B cell (primary cell): ENCODE measurements at regions not wholly inside any gene's neighbourhood (a gene's known extent, or its start where the extent isn't known, plus 50 kb on each side); places are given as distances from the start of the nearest gene placed in this dataset.

ENCODE experiments used
- ATAC-seq: fragments of 200-7000 bp; cut with Tn5 transposase; one replicate; pipeline ENCODE4 v1.10.0; 2021; ENCODE audit warnings: low read depth, mild to moderate bottlenecking, moderate number of reproducible peaks, moderate library complexity
- CTCF ChIA-PET: fragments of 350-600 bp; sonication (Branson Sonifier 250); formaldehyde crosslinking; loops from one replicate; lab custom pipeline; 2021; ENCODE audit warnings: antibody characterized with exemption, inconsistent platforms; lab: Charles Lee
- POLR2A ChIA-PET: fragments of 350-600 bp; sonication (Branson Sonifier 250); formaldehyde crosslinking; loops from one replicate; lab custom pipeline; 2021; ENCODE audit warnings: antibody characterized with exemption; lab: Charles Lee
- DNase-seq: peaks from one replicate; pipeline ENCODE4 v3.0.0; 2013
- H2AFZ ChIP-seq: 2 replicates; pipeline ENCODE4 v1.6.1; 2012; ENCODE audit warnings: mild to moderate bottlenecking, low read depth, low read length; ENCODE audit not compliant: insufficient read depth, poor library complexity, severe bottlenecking
- H3K27ac ChIP-seq, 2 donors: 1 replicate in 1 of 2; 2 replicates in 1 of 2; pipeline ENCODE4 v1.5.1; 2012 to 2013; ENCODE audit warnings: low read length in 2 of 2, mild to moderate bottlenecking in 2 of 2, moderate library complexity in 1 of 2
- H3K27me3 ChIP-seq, 4 experiments: fragments of 200-600 bp in 1 of 4; sonication (generic) in 1 of 4; replicated peaks in 1 of 4; 1 replicate in 2 of 4; 2 replicates in 2 of 4; pipeline versions ENCODE4 v1.6.1 to v1.7.0; 2013 to 2016; ENCODE audit warnings: low read length in 3 of 4, mild to moderate bottlenecking in 2 of 4, mixed read lengths in 1 of 4, moderate library complexity in 1 of 4; ENCODE audit not compliant: insufficient read depth in 4 of 4, control insufficient read depth in 3 of 4; ENCODE audit errors: control extremely low read depth in 1 of 4
- H3K36me3 ChIP-seq, 2 experiments: replicated peaks in 1 of 2; 1 replicate in 1 of 2; 2 replicates in 1 of 2; pipeline versions ENCODE4 v1.6.1 to v1.7.1; 2013; ENCODE audit warnings: low read length in 1 of 2; ENCODE audit not compliant: insufficient read depth in 2 of 2, control insufficient read depth in 1 of 2; ENCODE audit errors: control extremely low read depth in 1 of 2, extremely low read depth in 1 of 2
- H3K4me1 ChIP-seq, 2 donors: fragments of 200-600 bp in 1 of 2; sonication (generic) in 1 of 2; 1 replicate in 1 of 2; 2 replicates in 1 of 2; pipeline versions ENCODE4 v1.5.1 to v1.6.1; 2013 to 2017; ENCODE audit warnings: low read length in 2 of 2; ENCODE audit not compliant: control insufficient read depth in 2 of 2, insufficient read depth in 2 of 2
- H3K4me2 ChIP-seq: replicated peaks from 2 replicates; pipeline ENCODE3; 2012; ENCODE audit warnings: mild to moderate bottlenecking, low read depth, low read length; ENCODE audit not compliant: poor library complexity, severe bottlenecking
- H3K4me3 ChIP-seq, 5 experiments: fragments of 200-600 bp in 1 of 5; sonication (generic) in 1 of 5; 1 replicate in 3 of 5; 2 replicates in 2 of 5; pipeline versions ENCODE4 v1.5.1 to v1.7.0; 2011 to 2016; ENCODE audit warnings: low read length in 4 of 5, mild to moderate bottlenecking in 4 of 5, low read depth in 2 of 5, control low read depth in 1 of 5, moderate library complexity in 1 of 5; ENCODE audit not compliant: insufficient read depth in 1 of 5; ENCODE audit errors: control extremely low read depth in 1 of 5, extremely low read depth in 1 of 5
- H3K79me2 ChIP-seq: fragments of 200-600 bp; sonication (generic); one replicate; pipeline ENCODE4 v1.6.0; 2016; ENCODE audit warnings: low read length; ENCODE audit not compliant: control insufficient read depth, insufficient read depth
- H3K9ac ChIP-seq: fragments of 200-600 bp; sonication (generic); 2 replicates; pipeline ENCODE4 v1.6.1; 2017; ENCODE audit warnings: mild to moderate bottlenecking, low read length, moderate library complexity
- H3K9me3 ChIP-seq, 3 donors: one replicate each; pipeline versions ENCODE4 v1.6.1 to v1.7.1; 2013; ENCODE audit warnings: low read length in 2 of 3; ENCODE audit not compliant: control insufficient read depth in 2 of 3, insufficient read depth in 1 of 3; ENCODE audit errors: control extremely low read depth in 1 of 3
- H4K20me1 ChIP-seq: 2 replicates; pipeline ENCODE4 v1.6.0; 2012; ENCODE audit warnings: mild to moderate bottlenecking, low read length; ENCODE audit not compliant: insufficient read depth, control insufficient read depth, poor library complexity, severe bottlenecking
- H3K27ac Mint-ChIP-seq: one replicate; pipeline ENCODE4 v1.8.0; 2021; ENCODE audit warnings: mixed read lengths
- H3K27me3 Mint-ChIP-seq: one replicate; pipeline ENCODE4 v1.8.0; 2021; ENCODE audit warnings: mixed read lengths
- H3K4me1 Mint-ChIP-seq: one replicate; pipeline ENCODE4 v1.8.0; 2021; ENCODE audit warnings: mixed read lengths
- H3K4me3 Mint-ChIP-seq: one replicate; pipeline ENCODE4 v1.8.0; 2021; ENCODE audit warnings: mixed read lengths
- H3K9me3 Mint-ChIP-seq: one replicate; pipeline ENCODE4 v1.8.0; 2022; ENCODE audit warnings: mixed read lengths; ENCODE audit not compliant: insufficient read depth
- EZH2 ChIP-seq: IDR thresholded peaks from 2 replicates; pipeline ENCODE4 v1.6.1; 2012; ENCODE audit warnings: borderline replicate concordance, low read depth, mild to moderate bottlenecking, moderate library complexity, low read length; ENCODE audit not compliant: insufficient read depth, poor library complexity, severe bottlenecking
- WGBS: methylation state at CpG from one replicate; pipeline ENCODE4 v1.1.5; 2013; ENCODE audit warnings: missing lambda C conversion rate; ENCODE audit not compliant: insufficient coverage; 5-methylcytosine and 5-hydroxymethylcytosine counted together
- intact Hi-C: fragments of 100-400 bp; cut with micrococcal nuclease; formaldehyde crosslinking; loops from one replicate; pipeline ENCODE4 v1.10.0; 2022
- TF ChIP-seq, protein P1 (sequence below): fragments of 200-600 bp; IDR thresholded peaks from one replicate; pipeline ENCODE4 v1.8.0; 2022; ENCODE audit warnings: antibody characterized with exemption, mild to moderate bottlenecking

DNA sequence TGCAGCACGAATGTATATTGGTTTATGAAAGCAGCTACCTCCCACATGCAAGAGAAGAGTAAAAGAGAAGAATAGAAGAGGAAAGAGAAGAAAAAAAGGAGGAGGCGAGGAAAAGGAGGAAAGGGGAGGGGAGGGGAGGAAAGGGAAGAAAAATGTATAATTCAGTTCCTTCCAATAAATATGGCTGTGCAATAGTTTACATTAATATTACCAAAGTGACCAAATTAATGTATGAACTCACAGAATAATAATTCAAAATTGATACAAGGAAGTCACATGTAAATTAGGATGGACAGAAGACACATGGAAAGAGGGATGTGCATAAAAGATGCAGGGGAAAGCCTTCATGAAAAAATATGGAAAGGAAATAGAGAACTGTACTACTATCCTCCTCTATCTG lies 172.5 kb downstream of the SLC38A4 start:
- POLR2A ChIA-PET, result no interaction called here
- no peaks in the 10 kb centered on the region for H3K4me1 ChIP-seq
- no peaks in the 10 kb centered on the region for H3K4me1 Mint-ChIP-seq
- WGBS, result no CpG with 5 or more reads among the region's 2 CpGs
- no peak for TF ChIP-seq EZH2
- TF ChIP-seq, protein P1, sequence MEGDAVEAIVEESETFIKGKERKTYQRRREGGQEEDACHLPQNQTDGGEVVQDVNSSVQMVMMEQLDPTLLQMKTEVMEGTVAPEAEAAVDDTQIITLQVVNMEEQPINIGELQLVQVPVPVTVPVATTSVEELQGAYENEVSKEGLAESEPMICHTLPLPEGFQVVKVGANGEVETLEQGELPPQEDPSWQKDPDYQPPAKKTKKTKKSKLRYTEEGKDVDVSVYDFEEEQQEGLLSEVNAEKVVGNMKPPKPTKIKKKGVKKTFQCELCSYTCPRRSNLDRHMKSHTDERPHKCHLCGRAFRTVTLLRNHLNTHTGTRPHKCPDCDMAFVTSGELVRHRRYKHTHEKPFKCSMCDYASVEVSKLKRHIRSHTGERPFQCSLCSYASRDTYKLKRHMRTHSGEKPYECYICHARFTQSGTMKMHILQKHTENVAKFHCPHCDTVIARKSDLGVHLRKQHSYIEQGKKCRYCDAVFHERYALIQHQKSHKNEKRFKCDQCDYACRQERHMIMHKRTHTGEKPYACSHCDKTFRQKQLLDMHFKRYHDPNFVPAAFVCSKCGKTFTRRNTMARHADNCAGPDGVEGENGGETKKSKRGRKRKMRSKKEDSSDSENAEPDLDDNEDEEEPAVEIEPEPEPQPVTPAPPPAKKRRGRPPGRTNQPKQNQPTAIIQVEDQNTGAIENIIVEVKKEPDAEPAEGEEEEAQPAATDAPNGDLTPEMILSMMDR, result no peak
- no peaks in the 10 kb centered on the region for H3K79me2 ChIP-seq
- no peaks in the 10 kb centered on the region for H3K36me3 ChIP-seq
- H2AFZ ChIP-seq, result no peak overlapping the region
- CTCF ChIA-PET, result interaction anchor here (0.6 to 1.0 kb wide), 2 partner anchors 8 to 282 kb away, joined by 3 read pairs; no protein-coding TSS in a partner anchor
- H3K27ac Mint-ChIP-seq, result no peak overlapping the region
- H4K20me1 ChIP-seq, result no peaks in the 10 kb centered on the region
- H3K9me3 ChIP-seq, result peaks cover 0 to under 1% (median 0%) of the 10 kb centered on the region in 3 donors
- peaks cover 2% of the 10 kb centered on the region for H3K9me3 Mint-ChIP-seq
- no peak overlapping the region for H3K4me2 ChIP-seq
- DNase-seq (no peak), ATAC-seq (no peak)
- no peaks in the 10 kb centered on the region for H3K27me3 ChIP-seq
- H3K4me3 Mint-ChIP-seq, result no peak overlapping the region
- H3K9ac ChIP-seq, result no peak overlapping the region
- no peak overlapping the region for H3K4me3 ChIP-seq
- no peaks in the 10 kb centered on the region for H3K27me3 Mint-ChIP-seq
- intact Hi-C loops, result no loop called here
- no peak overlapping the region for H3K27ac ChIP-seq

DNA sequence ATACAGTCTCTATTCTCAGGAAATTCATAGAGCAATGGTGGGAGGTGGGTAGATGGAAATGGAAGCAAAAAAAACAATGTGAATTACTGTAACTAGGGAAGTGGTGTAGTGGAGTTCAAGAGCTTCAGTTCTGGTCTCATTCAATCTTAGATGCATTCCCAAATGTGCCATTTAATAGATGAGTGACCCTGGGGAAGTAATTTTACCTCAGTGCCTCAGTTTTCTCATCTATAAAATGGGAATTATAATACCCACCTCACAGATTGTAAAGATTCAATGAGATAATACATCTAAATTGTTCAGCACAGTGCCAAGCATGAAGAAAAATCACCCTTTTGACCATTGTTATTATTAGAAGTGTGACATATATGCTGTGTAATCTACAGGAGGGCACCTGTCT lies 173.1 kb downstream of the SLC38A4 start:
- ATAC-seq (no peak), DNase-seq (no peak)
- H3K9me3 Mint-ChIP-seq, result peaks cover 2% of the 10 kb centered on the region
- Histone ChIP-seq H3K4me1 (no peaks in the 10 kb centered on the region), H3K27ac (no peak overlapping the region), H3K79me2 (no peaks in the 10 kb centered on the region), H3K9ac (no peak overlapping the region), H3K36me3 (no peaks in the 10 kb centered on the region), H4K20me1 (no peaks in the 10 kb centered on the region), H3K27me3 (no peaks in the 10 kb centered on the region), H2AFZ (no peak overlapping the region), H3K4me3 (no peak overlapping the region), H3K9me3 (peaks cover 0 to 6% (median 0%) of the 10 kb centered on the region in 3 donors), H3K4me2 (no peak overlapping the region)
- intact Hi-C loops, result no loop called here
- no peaks in the 10 kb centered on the region for H3K4me1 Mint-ChIP-seq
- POLR2A ChIA-PET, result no interaction called here
- no peak overlapping the region for H3K27ac Mint-ChIP-seq
- H3K4me3 Mint-ChIP-seq, result no peak overlapping the region
- CTCF ChIA-PET, result interaction anchor here (0.6 to 1.0 kb wide), 2 partner anchors 9 to 281 kb away, joined by 3 read pairs; no protein-coding TSS in a partner anchor
- H3K27me3 Mint-ChIP-seq, result no peaks in the 10 kb centered on the region
- TF ChIP-seq, protein P1, result no peak
- no peak for TF ChIP-seq EZH2
